HCT116 (cell line): ENCODE measurements at regions not wholly inside any gene's neighbourhood (a gene's known extent, or its start where the extent isn't known, plus 50 kb on each side); places are given as distances from the start of the nearest gene placed in this dataset.

Experiments used
- ATAC-seq: fragments of 200-7000 bp; cut with Tn5 transposase; 2 replicates; pipeline ENCODE4 v1.9.1; 2020; ENCODE audit warnings: mild to moderate bottlenecking, moderate library complexity
- BruUV-seq: library from RNA; stranded (reverse); fragments of 400-500 nt; replicated peaks from 2 replicates; lab custom pipeline; 2021; lab: Mats Ljungman, UMichigan
- CTCF ChIA-PET: fragments of 300-600 bp; sonication (Branson Sonifier 250); formaldehyde crosslinking; loops from one replicate; lab custom pipeline; 2021; ENCODE audit warnings: antibody characterized with exemption; lab: Charles Lee
- POLR2A ChIA-PET: fragments of 300-600, 350-600 bp; sonication (Branson Sonifier 250); formaldehyde crosslinking; loops from one replicate; lab custom pipeline; 2021; ENCODE audit warnings: antibody characterized with exemption; lab: Charles Lee
- RAD21 ChIA-PET, 2 experiments: fragments of 300-600 bp; sonication (Branson Sonifier 250); formaldehyde crosslinking; loops; one replicate each; lab custom pipeline; 2023; ENCODE audit warnings: low total read pairs in 2 of 2; ENCODE audit not compliant: uncharacterized antibody in 2 of 2, unreplicated experiment in 2 of 2, low non-redundant PET in 1 of 2; lab: Charles Lee
- DNase-seq: peaks from one replicate; pipeline ENCODE4 v3.0.0-alpha.2; 2010; ENCODE audit warnings: low read depth, low spot score
- H2AFZ ChIP-seq: fragments of 200-600 bp; shearing (Covaris generic), sonication (generic); 2 replicates; pipeline ENCODE4 v1.6.1; 2017; ENCODE audit warnings: low read depth, mixed run types, mixed read lengths, antibody characterized with exemption, low read length; ENCODE audit not compliant: poor library complexity, severe bottlenecking
- H3K27ac ChIP-seq: 2 replicates; pipeline ENCODE4 v1.5.1; 2012; ENCODE audit warnings: low read depth, low read length
- H3K27me3 ChIP-seq: fragments of 200-600 bp; sonication (generic); 2 replicates; pipeline ENCODE4 v1.6.1; 2016; ENCODE audit warnings: mixed run types, low read length, mixed read lengths; ENCODE audit not compliant: insufficient read depth
- H3K36me3 ChIP-seq, 2 experiments: fragments of 200-500 bp in 1 of 2; fragments of 200-600 bp in 1 of 2; sonication (Bioruptor generic) in 1 of 2; sonication (generic) in 1 of 2; 2 replicates each; pipeline versions ENCODE4 v1.5.1 to v1.6.1; 2014 to 2016; ENCODE audit warnings: low read length in 2 of 2, inconsistent platforms in 1 of 2, mixed read lengths in 1 of 2, mixed run types in 1 of 2; ENCODE audit not compliant: insufficient read depth in 2 of 2, control insufficient read depth in 1 of 2
- H3K4me1 ChIP-seq, 2 experiments: fragments of 200-600 bp in 1 of 2; sonication (generic) in 1 of 2; 2 replicates each; pipeline versions ENCODE4 v1.5.1 to v1.6.1; 2012 to 2017; ENCODE audit warnings: low read length in 2 of 2, inconsistent platforms in 1 of 2, mild to moderate bottlenecking in 1 of 2, mixed read lengths in 1 of 2, mixed run types in 1 of 2, moderate library complexity in 1 of 2; ENCODE audit not compliant: insufficient read depth in 2 of 2, control insufficient read depth in 1 of 2
- H3K4me2 ChIP-seq: fragments of 200-600 bp; sonication (generic); 2 replicates; pipeline ENCODE4 v1.6.1; 2017; ENCODE audit warnings: mixed run types, low read length, mixed read lengths
- H3K4me3 ChIP-seq, 2 experiments: fragments of 200-600 bp in 1 of 2; sonication (generic) in 1 of 2; replicated peaks in 1 of 2; 2 replicates each; pipeline ENCODE4 v1.5.1; 2011 to 2016; ENCODE audit warnings: low read length in 2 of 2, control low read depth in 1 of 2, low read depth in 1 of 2, mild to moderate bottlenecking in 1 of 2, mixed read lengths in 1 of 2, mixed run types in 1 of 2
- H3K79me2 ChIP-seq: fragments of 200-600 bp; sonication (generic); 2 replicates; pipeline ENCODE4 v1.6.1; 2017; ENCODE audit warnings: mild to moderate bottlenecking, mixed run types, low read length, moderate library complexity, mixed read lengths; ENCODE audit not compliant: insufficient read depth
- H3K9ac ChIP-seq: fragments of 200-600 bp; sonication (generic); 2 replicates; pipeline ENCODE4 v1.6.1; 2016; ENCODE audit warnings: low read length, mixed read lengths
- H3K9me2 ChIP-seq: fragments of 200-600 bp; sonication (generic), shearing (Covaris generic); 2 replicates; pipeline ENCODE4 v1.6.1; 2017; ENCODE audit warnings: mixed run types, mild to moderate bottlenecking, moderate library complexity; ENCODE audit not compliant: insufficient read depth
- H3K9me3 ChIP-seq, 2 experiments: fragments of 200-500 bp in 1 of 2; fragments of 200-600 bp in 1 of 2; sonication (Bioruptor generic) in 1 of 2; sonication (generic) in 1 of 2; 2 replicates each; pipeline ENCODE4 v1.6.1; 2014 to 2017; ENCODE audit warnings: low read length in 2 of 2, mixed read lengths in 2 of 2, inconsistent platforms in 1 of 2, low read depth in 1 of 2, mild to moderate bottlenecking in 1 of 2, mixed run types in 1 of 2, moderate library complexity in 1 of 2; ENCODE audit not compliant: control insufficient read depth in 1 of 2, insufficient read depth in 1 of 2
- H4K20me1 ChIP-seq: fragments of 200-600 bp; sonication (generic), shearing (Covaris generic); 2 replicates; pipeline ENCODE4 v1.6.1; 2017; ENCODE audit warnings: mixed run types, mild to moderate bottlenecking, moderate library complexity; ENCODE audit not compliant: insufficient read depth
- CEBPB ChIP-seq: IDR thresholded peaks from 2 replicates; pipeline ENCODE4 v1.6.1; 2012; ENCODE audit warnings: low read depth
- EGR1 ChIP-seq: IDR thresholded peaks from 2 replicates; pipeline ENCODE4 v1.6.1; 2012; ENCODE audit warnings: low read depth
- ELF1 ChIP-seq: IDR thresholded peaks from 2 replicates; pipeline ENCODE4 v1.6.1; 2012; ENCODE audit warnings: low read depth, borderline replicate concordance
- EZH2 ChIP-seq: fragments of 200-600 bp; sonication (generic); IDR thresholded peaks from 2 replicates; pipeline ENCODE4 v1.6.1; 2017; ENCODE audit warnings: antibody characterized with exemption, mixed run types
- EZH2phosphoT487 ChIP-seq: fragments of 200-600 bp; IDR thresholded peaks from 2 replicates; pipeline ENCODE4 v1.6.1; 2018; ENCODE audit warnings: antibody characterized with exemption, borderline replicate concordance
- FOSL1 ChIP-seq: IDR thresholded peaks from 2 replicates; pipeline ENCODE4 v1.6.1; 2012; ENCODE audit warnings: low read depth
- JUND ChIP-seq: IDR thresholded peaks from 2 replicates; pipeline ENCODE4 v1.6.1; 2012
- POLR2A ChIP-seq: IDR thresholded peaks from 2 replicates; pipeline ENCODE4 v1.7.0; 2011; ENCODE audit warnings: borderline replicate concordance; ENCODE audit not compliant: insufficient read depth, insufficient read length; ENCODE audit errors: extremely low read depth
- POLR2AphosphoS5 ChIP-seq: IDR thresholded peaks from 2 replicates; pipeline ENCODE4 v1.6.1; 2011; ENCODE audit warnings: mild to moderate bottlenecking, low read depth, low read length, moderate library complexity
- SIN3A ChIP-seq: IDR thresholded peaks from 2 replicates; pipeline ENCODE4 v1.6.1; 2012; ENCODE audit warnings: low read depth
- SP1 ChIP-seq: IDR thresholded peaks from 2 replicates; pipeline ENCODE4 v1.6.1; 2012; ENCODE audit warnings: low read depth
- SRF ChIP-seq: IDR thresholded peaks from 2 replicates; pipeline ENCODE4 v1.6.1; 2012; ENCODE audit warnings: low read depth
- YY1 ChIP-seq: IDR thresholded peaks from 2 replicates; pipeline ENCODE4 v1.6.1; 2011; ENCODE audit warnings: low read length, low read depth, moderate library complexity, mild to moderate bottlenecking; ENCODE audit not compliant: insufficient replicate concordance; ENCODE audit errors: extremely low read depth
- ZFX ChIP-seq: fragments of 450-650 bp; IDR thresholded peaks from 2 replicates; pipeline ENCODE4 v1.6.1; 2017
- ZNF274 ChIP-seq: fragments of 200-500 bp; sonication (Bioruptor generic); IDR thresholded peaks from 2 replicates; pipeline ENCODE4 v1.6.1; 2014; ENCODE audit warnings: mild to moderate bottlenecking, low read depth, low read length, inconsistent platforms
- intact Hi-C: fragments of 100-400 bp; cut with micrococcal nuclease; formaldehyde crosslinking; loops from 2 replicates; pipeline ENCODE4 v1.10.0; 2022
- TF ChIP-seq, protein P1 (sequence below): IDR thresholded peaks from 2 replicates; pipeline ENCODE4 v1.6.1; 2012
- TF ChIP-seq, protein P2 (sequence below): IDR thresholded peaks from 2 replicates; pipeline ENCODE4 v1.6.1; 2012; ENCODE audit warnings: low read depth
- TF ChIP-seq, protein P3 (sequence below), 3 experiments: fragments of 200-600 bp in 1 of 3; sonication (generic) in 1 of 3; IDR thresholded peaks in 2 of 3; conservative IDR thresholded peaks in 1 of 3; 2 replicates each; pipeline ENCODE4 v1.5.1; 2012 to 2017; ENCODE audit warnings: low read depth in 2 of 3, low read length in 2 of 3, antibody characterized with exemption in 1 of 3, borderline replicate concordance in 1 of 3, control low read depth in 1 of 3, mild to moderate bottlenecking in 1 of 3, mixed read lengths in 1 of 3, mixed run types in 1 of 3, moderate library complexity in 1 of 3; ENCODE audit not compliant: insufficient read depth in 1 of 3
- TF ChIP-seq, protein P4 (sequence below): IDR thresholded peaks from 2 replicates; pipeline ENCODE4 v1.6.1; 2011; ENCODE audit warnings: mild to moderate bottlenecking, low read length, moderate library complexity; ENCODE audit not compliant: insufficient replicate concordance; ENCODE audit errors: extremely low read depth

DNA sequence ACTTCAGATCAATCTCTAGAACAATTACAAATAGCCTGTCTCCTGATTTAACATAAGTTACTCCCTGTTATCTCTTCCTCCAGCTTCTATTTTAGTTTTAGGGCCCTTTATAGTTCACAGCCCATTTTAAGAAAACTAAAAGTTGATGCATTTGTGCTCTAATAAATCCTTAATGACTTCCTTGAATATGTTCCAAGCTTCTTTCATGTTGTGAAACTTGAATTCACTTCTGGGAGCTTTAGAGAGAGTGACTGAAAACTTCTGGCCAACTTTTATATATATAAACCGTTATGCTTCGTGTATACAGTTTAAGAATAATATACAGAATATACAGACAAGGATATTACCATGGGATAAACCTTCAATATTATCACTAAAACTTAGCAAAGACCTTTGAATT lies 366.8 kb downstream of the TBC1D4 start:
- intact Hi-C loops = no loop called here
- H3K9ac ChIP-seq = no peak overlapping the region
- H4K20me1 ChIP-seq = no peaks in the 10 kb centered on the region; the same call in 1 of the 2 replicates
- H3K27ac ChIP-seq = no peak overlapping the region
- no peaks in the 10 kb centered on the region for H3K36me3 ChIP-seq
- no peaks in the 10 kb centered on the region for H3K79me2 ChIP-seq
- no peak overlapping the region for H3K4me3 ChIP-seq
- POLR2A ChIA-PET = no interaction called here
- ATAC-seq = no peak
- BruUV-seq = no TSS peak
- no peak overlapping the region for H3K4me2 ChIP-seq
- no peaks in the 10 kb centered on the region for H3K9me3 ChIP-seq
- H3K9me2 ChIP-seq = no peaks in the 10 kb centered on the region
- CTCF ChIA-PET = no interaction called here
- no peak for DNase-seq
- no peaks in the 10 kb centered on the region for H3K4me1 ChIP-seq
- H3K27me3 ChIP-seq = no peaks in the 10 kb centered on the region
- H2AFZ ChIP-seq = no peak overlapping the region
- RAD21 ChIA-PET = no interaction called here
- TF ChIP-seq JUND = no peak
- TF ChIP-seq YY1 = no peak
- TF ChIP-seq ZFX = no peak
- TF ChIP-seq, protein P1, sequence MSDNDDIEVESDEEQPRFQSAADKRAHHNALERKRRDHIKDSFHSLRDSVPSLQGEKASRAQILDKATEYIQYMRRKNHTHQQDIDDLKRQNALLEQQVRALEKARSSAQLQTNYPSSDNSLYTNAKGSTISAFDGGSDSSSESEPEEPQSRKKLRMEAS = no peak
- no peak for TF ChIP-seq EZH2phosphoT487
- TF ChIP-seq CEBPB = no peak
- no peak for TF ChIP-seq POLR2A
- TF ChIP-seq, protein P2, sequence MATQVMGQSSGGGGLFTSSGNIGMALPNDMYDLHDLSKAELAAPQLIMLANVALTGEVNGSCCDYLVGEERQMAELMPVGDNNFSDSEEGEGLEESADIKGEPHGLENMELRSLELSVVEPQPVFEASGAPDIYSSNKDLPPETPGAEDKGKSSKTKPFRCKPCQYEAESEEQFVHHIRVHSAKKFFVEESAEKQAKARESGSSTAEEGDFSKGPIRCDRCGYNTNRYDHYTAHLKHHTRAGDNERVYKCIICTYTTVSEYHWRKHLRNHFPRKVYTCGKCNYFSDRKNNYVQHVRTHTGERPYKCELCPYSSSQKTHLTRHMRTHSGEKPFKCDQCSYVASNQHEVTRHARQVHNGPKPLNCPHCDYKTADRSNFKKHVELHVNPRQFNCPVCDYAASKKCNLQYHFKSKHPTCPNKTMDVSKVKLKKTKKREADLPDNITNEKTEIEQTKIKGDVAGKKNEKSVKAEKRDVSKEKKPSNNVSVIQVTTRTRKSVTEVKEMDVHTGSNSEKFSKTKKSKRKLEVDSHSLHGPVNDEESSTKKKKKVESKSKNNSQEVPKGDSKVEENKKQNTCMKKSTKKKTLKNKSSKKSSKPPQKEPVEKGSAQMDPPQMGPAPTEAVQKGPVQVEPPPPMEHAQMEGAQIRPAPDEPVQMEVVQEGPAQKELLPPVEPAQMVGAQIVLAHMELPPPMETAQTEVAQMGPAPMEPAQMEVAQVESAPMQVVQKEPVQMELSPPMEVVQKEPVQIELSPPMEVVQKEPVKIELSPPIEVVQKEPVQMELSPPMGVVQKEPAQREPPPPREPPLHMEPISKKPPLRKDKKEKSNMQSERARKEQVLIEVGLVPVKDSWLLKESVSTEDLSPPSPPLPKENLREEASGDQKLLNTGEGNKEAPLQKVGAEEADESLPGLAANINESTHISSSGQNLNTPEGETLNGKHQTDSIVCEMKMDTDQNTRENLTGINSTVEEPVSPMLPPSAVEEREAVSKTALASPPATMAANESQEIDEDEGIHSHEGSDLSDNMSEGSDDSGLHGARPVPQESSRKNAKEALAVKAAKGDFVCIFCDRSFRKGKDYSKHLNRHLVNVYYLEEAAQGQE = no peak
- TF ChIP-seq EZH2 = no peak
- no peak for TF ChIP-seq EGR1
- TF ChIP-seq ELF1 = no peak
- TF ChIP-seq, protein P3, sequence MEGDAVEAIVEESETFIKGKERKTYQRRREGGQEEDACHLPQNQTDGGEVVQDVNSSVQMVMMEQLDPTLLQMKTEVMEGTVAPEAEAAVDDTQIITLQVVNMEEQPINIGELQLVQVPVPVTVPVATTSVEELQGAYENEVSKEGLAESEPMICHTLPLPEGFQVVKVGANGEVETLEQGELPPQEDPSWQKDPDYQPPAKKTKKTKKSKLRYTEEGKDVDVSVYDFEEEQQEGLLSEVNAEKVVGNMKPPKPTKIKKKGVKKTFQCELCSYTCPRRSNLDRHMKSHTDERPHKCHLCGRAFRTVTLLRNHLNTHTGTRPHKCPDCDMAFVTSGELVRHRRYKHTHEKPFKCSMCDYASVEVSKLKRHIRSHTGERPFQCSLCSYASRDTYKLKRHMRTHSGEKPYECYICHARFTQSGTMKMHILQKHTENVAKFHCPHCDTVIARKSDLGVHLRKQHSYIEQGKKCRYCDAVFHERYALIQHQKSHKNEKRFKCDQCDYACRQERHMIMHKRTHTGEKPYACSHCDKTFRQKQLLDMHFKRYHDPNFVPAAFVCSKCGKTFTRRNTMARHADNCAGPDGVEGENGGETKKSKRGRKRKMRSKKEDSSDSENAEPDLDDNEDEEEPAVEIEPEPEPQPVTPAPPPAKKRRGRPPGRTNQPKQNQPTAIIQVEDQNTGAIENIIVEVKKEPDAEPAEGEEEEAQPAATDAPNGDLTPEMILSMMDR (IDR thresholded peaks at IDR 0.05 in 2 of 3, conservative IDR thresholded peaks at IDR 0.05 in 1 of 3; ENCODE audit: borderline replicate concordance in 1 of 3, insufficient read depth in 1 of 3, low read depth in 2 of 3, low read length in 2 of 3) = no peak
- no peak for TF ChIP-seq POLR2AphosphoS5
- TF ChIP-seq SIN3A = no peak
- no peak for TF ChIP-seq FOSL1
- no peak for TF ChIP-seq SP1
- TF ChIP-seq SRF = no peak
- no peak for TF ChIP-seq ZNF274
- TF ChIP-seq, protein P4, sequence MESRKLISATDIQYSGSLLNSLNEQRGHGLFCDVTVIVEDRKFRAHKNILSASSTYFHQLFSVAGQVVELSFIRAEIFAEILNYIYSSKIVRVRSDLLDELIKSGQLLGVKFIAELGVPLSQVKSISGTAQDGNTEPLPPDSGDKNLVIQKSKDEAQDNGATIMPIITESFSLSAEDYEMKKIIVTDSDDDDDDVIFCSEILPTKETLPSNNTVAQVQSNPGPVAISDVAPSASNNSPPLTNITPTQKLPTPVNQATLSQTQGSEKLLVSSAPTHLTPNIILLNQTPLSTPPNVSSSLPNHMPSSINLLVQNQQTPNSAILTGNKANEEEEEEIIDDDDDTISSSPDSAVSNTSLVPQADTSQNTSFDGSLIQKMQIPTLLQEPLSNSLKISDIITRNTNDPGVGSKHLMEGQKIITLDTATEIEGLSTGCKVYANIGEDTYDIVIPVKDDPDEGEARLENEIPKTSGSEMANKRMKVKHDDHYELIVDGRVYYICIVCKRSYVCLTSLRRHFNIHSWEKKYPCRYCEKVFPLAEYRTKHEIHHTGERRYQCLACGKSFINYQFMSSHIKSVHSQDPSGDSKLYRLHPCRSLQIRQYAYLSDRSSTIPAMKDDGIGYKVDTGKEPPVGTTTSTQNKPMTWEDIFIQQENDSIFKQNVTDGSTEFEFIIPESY = no peak
